Ascending aorta (tissue), 2 donors: ENCODE measurements at regions not wholly inside any gene's neighbourhood (a gene's known extent, or its start where the extent isn't known, plus 50 kb on each side); places are given as distances from the start of the nearest gene placed in this dataset.

ENCODE experiments used
- DNase-seq, 2 donors: peaks; one replicate each; pipeline ENCODE4 v3.0.0-alpha.2; 2019; ENCODE audit warnings: low spot score in 2 of 2
- H3K27ac ChIP-seq, 2 donors: fragments of 200-600 bp; sonication (generic); one replicate each; pipeline ENCODE4 v1.5.1; 2016 to 2017; ENCODE audit warnings: mild to moderate bottlenecking in 1 of 2
- H3K27me3 ChIP-seq: fragments of 200-600 bp; sonication (generic); one replicate; pipeline ENCODE4 v1.5.1; 2017
- H3K36me3 ChIP-seq, 2 donors: fragments of 200-600 bp; sonication (generic); one replicate each; pipeline ENCODE4 v1.5.1; 2016
- H3K4me1 ChIP-seq, 2 donors: fragments of 200-600 bp; sonication (generic); one replicate each; pipeline ENCODE4 v1.5.1; 2016 to 2017; ENCODE audit warnings: mild to moderate bottlenecking in 1 of 2
- H3K4me3 ChIP-seq, 2 donors: fragments of 200-600 bp; sonication (generic); one replicate each; pipeline ENCODE4 v1.5.1; 2016 to 2017; ENCODE audit warnings: mild to moderate bottlenecking in 1 of 2
- H3K9me3 ChIP-seq, 2 donors: fragments of 200-600 bp; sonication (generic); one replicate each; pipeline ENCODE4 v1.5.1; 2016
- CTCF ChIP-seq, 3 experiments: fragments of 200-600 bp in 2 of 3; fragments of 450-650 bp in 1 of 3; sonication (generic) in 2 of 3; IDR thresholded peaks; one replicate each; pipeline ENCODE4 v1.5.1; 2016 to 2019; ENCODE audit warnings: antibody characterized with exemption in 3 of 3, mild to moderate bottlenecking in 1 of 3, moderate library complexity in 1 of 3
- intact Hi-C: fragments of 100-400 bp; cut with DNase I; formaldehyde crosslinking; loops from one replicate; pipeline ENCODE4 v1.15.1; 2023

GRCh38 chr21:35179990-35180540 lies 131.0 kb upstream of the RUNX1 start:
- TF ChIP-seq CTCF (IDR thresholded peaks at IDR 0.05) = no peak
- no peaks in the 10 kb centered on the region for H3K9me3 ChIP-seq
- H3K4me3 ChIP-seq = no peak overlapping the region
- DNase-seq = no peak
- no peaks in the 10 kb centered on the region for H3K4me1 ChIP-seq
- no peaks in the 10 kb centered on the region for H3K36me3 ChIP-seq
- no peak overlapping the region for H3K27ac ChIP-seq
- no peaks in the 10 kb centered on the region for H3K27me3 ChIP-seq
- intact Hi-C loops = no loop called here

- no peaks in the 10 kb centered on the region for H3K27me3 ChIP-seq
- DNase-seq = no peak
- no peaks in the 10 kb centered on the region for H3K9me3 ChIP-seq
- H3K27ac ChIP-seq = no peak overlapping the region
- no peak for TF ChIP-seq CTCF (IDR thresholded peaks at IDR 0.05)
- H3K4me1 ChIP-seq = no peaks in the 10 kb centered on the region
- H3K36me3 ChIP-seq = no peaks in the 10 kb centered on the region
- no peak overlapping the region for H3K4me3 ChIP-seq
- intact Hi-C loops = no loop called here
Measured at GRCh38 chr21:35178827-35179226, 129.7 kb upstream of the RUNX1 start.

GRCh38 chr21:35178098-35178497 lies 129.0 kb upstream of the RUNX1 start:
- intact Hi-C loops = no loop called here
- H3K36me3 ChIP-seq = no peaks in the 10 kb centered on the region
- no peak for TF ChIP-seq CTCF (IDR thresholded peaks at IDR 0.05)
- H3K4me1 ChIP-seq = no peaks in the 10 kb centered on the region
- no peaks in the 10 kb centered on the region for H3K27me3 ChIP-seq
- no peak for DNase-seq
- no peak overlapping the region for H3K4me3 ChIP-seq
- H3K9me3 ChIP-seq = no peaks in the 10 kb centered on the region
- no peak overlapping the region for H3K27ac ChIP-seq

GRCh38 chr21:35172231-35172630 lies 123.1 kb upstream of the RUNX1 start:
- DNase-seq = no peak
- no peak for TF ChIP-seq CTCF (IDR thresholded peaks at IDR 0.05)
- no peaks in the 10 kb centered on the region for H3K9me3 ChIP-seq

GRCh38 chr21:35171385-35171784 lies 122.3 kb upstream of the RUNX1 start:
- intact Hi-C loops = no loop called here
- no peak for TF ChIP-seq CTCF (IDR thresholded peaks at IDR 0.05)
- no peak for DNase-seq
- H3K9me3 ChIP-seq = no peaks in the 10 kb centered on the region
- no peak overlapping the region for H3K27ac ChIP-seq
- H3K4me1 ChIP-seq = no peaks in the 10 kb centered on the region
- no peaks in the 10 kb centered on the region for H3K36me3 ChIP-seq
- H3K27me3 ChIP-seq = no peaks in the 10 kb centered on the region
- no peak overlapping the region for H3K4me3 ChIP-seq

More at GRCh38 chr21:35172231-35172630, 123.1 kb upstream of the RUNX1 start:
- Histone ChIP-seq H3K27ac (no peak overlapping the region), H3K27me3 (no peaks in the 10 kb centered on the region), H3K4me1 (no peaks in the 10 kb centered on the region), H3K4me3 (no peak overlapping the region), H3K36me3 (no peaks in the 10 kb centered on the region)
- intact Hi-C loops = no loop called here

GRCh38 chr21:35170818-35171217 lies 121.7 kb upstream of the RUNX1 start:
- no peaks in the 10 kb centered on the region for H3K36me3 ChIP-seq
- no peaks in the 10 kb centered on the region for H3K27me3 ChIP-seq
- TF ChIP-seq CTCF (IDR thresholded peaks at IDR 0.05) = no peak
- intact Hi-C loops = no loop called here
- H3K4me1 ChIP-seq = no peaks in the 10 kb centered on the region
- no peak overlapping the region for H3K4me3 ChIP-seq
- no peaks in the 10 kb centered on the region for H3K9me3 ChIP-seq
- H3K27ac ChIP-seq = no peak overlapping the region
- no peak for DNase-seq
